Right atrium auricular region (tissue), 2 donors: ENCODE measurements at regions not wholly inside any gene's neighbourhood (a gene's known extent, or its start where the extent isn't known, plus 50 kb on each side); places are given as distances from the start of the nearest gene placed in this dataset.
"Not testable (repeated sequence)": the region's sequence is repeated elsewhere in the genome, so short reads cannot be mapped to it uniquely, and the experiment has no call there.

Source experiments
- DNase-seq: peaks from one replicate; pipeline ENCODE4 v3.0.0-alpha.2; 2019; ENCODE audit warnings: low spot score
- H3K27ac ChIP-seq, 2 donors: fragments of 200-600 bp; sonication (generic); 1 replicate in 1 of 2; 2 replicates in 1 of 2; pipeline ENCODE4 v1.5.1; 2016 to 2019
- H3K27me3 ChIP-seq, 2 donors: fragments of 200-600 bp; sonication (generic); one replicate each; pipeline versions ENCODE4 v1.5.1 to v1.6.0; 2017 to 2019
- H3K36me3 ChIP-seq: fragments of 200-600 bp; sonication (generic); one replicate; pipeline ENCODE4 v1.5.1; 2016
- H3K4me1 ChIP-seq, 2 donors: fragments of 200-600 bp; sonication (generic); one replicate each; pipeline versions ENCODE4 v1.5.1 to v1.6.0; 2017 to 2019
- H3K4me3 ChIP-seq, 2 donors: fragments of 200-600 bp; sonication (generic); 1 replicate in 1 of 2; 2 replicates in 1 of 2; pipeline ENCODE4 v1.5.1; 2017 to 2019; ENCODE audit warnings: mild to moderate bottlenecking in 1 of 2, moderate library complexity in 1 of 2
- H3K9me3 ChIP-seq, 2 donors: fragments of 200-600 bp; sonication (generic); one replicate each; pipeline ENCODE4 v1.5.1; 2019
- CTCF ChIP-seq, 2 donors: fragments of 200-600 bp; sonication (generic); IDR thresholded peaks; one replicate each; pipeline ENCODE4 v1.5.1; 2019; ENCODE audit warnings: antibody characterized with exemption in 2 of 2

GRCh38 chr1:157219182-157219581 is 81.0 kb upstream of the ETV3 start:
- TF ChIP-seq CTCF (IDR thresholded peaks at IDR 0.05): no peak
- no peaks in the 10 kb centered on the region for H3K36me3 ChIP-seq
- H3K27me3 ChIP-seq: no peaks in the 10 kb centered on the region
- H3K27ac ChIP-seq: no peak overlapping the region
- no peak for DNase-seq
- H3K4me3 ChIP-seq: no peak overlapping the region
- peaks cover 0 to 6% of the 10 kb centered on the region in 2 donors for H3K9me3 ChIP-seq
- no peaks in the 10 kb centered on the region for H3K4me1 ChIP-seq

- Histone ChIP-seq H3K27me3 (no peaks in the 10 kb centered on the region), H3K9me3 (peaks cover 0 to 12% of the 10 kb centered on the region in 2 donors), H3K4me3 (no peak overlapping the region), H3K36me3 (no peaks in the 10 kb centered on the region), H3K27ac (no peak overlapping the region), H3K4me1 (no peaks in the 10 kb centered on the region)
- TF ChIP-seq CTCF (IDR thresholded peaks at IDR 0.05): no peak
- no peak for DNase-seq
Measured at GRCh38 chr1:157218671-157219070, 80.5 kb upstream of the ETV3 start.

- Histone ChIP-seq H3K27ac (no peak overlapping the region), H3K4me3 (no peak overlapping the region), H3K9me3 (peaks cover 0 to 22% of the 10 kb centered on the region in 2 donors), H3K36me3 (no peaks in the 10 kb centered on the region), H3K27me3 (no peaks in the 10 kb centered on the region), H3K4me1 (no peaks in the 10 kb centered on the region)
- no peak for DNase-seq
- no peak for TF ChIP-seq CTCF (IDR thresholded peaks at IDR 0.05)
Measured at GRCh38 chr1:157217486-157217885, 79.3 kb upstream of the ETV3 start.

GRCh38 chr1:157213836-157214235 is 75.6 kb upstream of the ETV3 start:
- Histone ChIP-seq H3K27ac (no peak overlapping the region), H3K27me3 (no peaks in the 10 kb centered on the region), H3K4me3 (no peak overlapping the region), H3K36me3 (no peaks in the 10 kb centered on the region), H3K4me1 (no peaks in the 10 kb centered on the region), H3K9me3 (peaks cover 0 to 33% of the 10 kb centered on the region in 2 donors)
- no peak for TF ChIP-seq CTCF (IDR thresholded peaks at IDR 0.05)
- DNase-seq: no peak

- H3K27ac ChIP-seq: no peak overlapping the region
- TF ChIP-seq CTCF (IDR thresholded peaks at IDR 0.05): no peak
Measured at GRCh38 chr1:157209514-157209913, 71.3 kb upstream of the ETV3 start.

GRCh38 chr1:157205982-157206381 is 67.8 kb upstream of the ETV3 start:
- DNase-seq, H3K27ac ChIP-seq, H3K36me3 ChIP-seq, H3K9me3 ChIP-seq, H3K4me3 ChIP-seq, H3K27me3 ChIP-seq, H3K4me1 ChIP-seq: not testable (repeated sequence)

More at GRCh38 chr1:157209514-157209913, 71.3 kb upstream of the ETV3 start:
- peaks cover 0 to 30% of the 10 kb centered on the region in 2 donors for H3K9me3 ChIP-seq
- no peaks in the 10 kb centered on the region for H3K4me1 ChIP-seq
- no peak overlapping the region for H3K4me3 ChIP-seq
- no peaks in the 10 kb centered on the region for H3K36me3 ChIP-seq
- H3K27me3 ChIP-seq: no peaks in the 10 kb centered on the region
- no peak for DNase-seq
